ENCODE measurements at regions not wholly inside any gene's neighbourhood (a gene's known extent, or its start where the extent isn't known, plus 50 kb on each side); places are given as distances from the start of the nearest gene placed in this dataset.

DNA sequence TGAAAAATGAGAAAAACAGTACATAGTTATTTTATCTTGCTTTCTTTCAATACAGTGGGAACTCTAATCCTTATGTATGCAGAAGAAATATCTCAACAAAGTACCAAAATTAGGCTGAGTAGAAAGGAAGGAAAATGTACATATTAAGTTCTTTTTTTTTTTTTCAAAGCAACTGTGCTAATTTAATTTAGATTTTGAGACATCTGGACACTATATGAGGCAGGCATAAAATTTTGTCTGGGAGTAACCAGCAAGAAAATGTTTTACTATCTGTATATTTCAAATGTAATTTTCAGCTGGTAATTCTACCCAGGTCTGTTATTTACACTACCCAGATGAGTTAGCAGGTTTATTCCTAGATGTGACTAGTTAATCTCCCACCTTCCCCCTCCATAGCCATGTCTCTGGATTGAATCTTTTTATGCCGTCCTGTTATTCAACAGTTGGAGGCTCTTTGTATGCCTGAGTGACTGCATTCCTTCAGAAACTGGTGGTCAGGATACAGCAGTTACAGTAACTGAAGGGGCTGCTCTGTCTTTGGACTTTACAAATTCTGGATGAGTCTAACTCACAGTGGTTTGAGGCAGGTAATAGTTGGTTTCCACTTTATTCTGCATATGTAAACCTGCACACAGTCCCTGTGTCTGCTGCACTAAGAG lies 633.6 kb downstream of the PCDH18 start:
- Histone ChIP-seq H3K9me3 (ENCODE audit: control insufficient read depth in 3 of 3, low read length in 3 of 3) (no peaks in the 10 kb centered on the region), H3K27ac (ENCODE audit: low read depth, low read length) (no peak overlapping the region), H3K36me3 (ENCODE audit: control insufficient read depth in 3 of 3, insufficient read depth in 3 of 3, low read length in 3 of 3) (no peaks in the 10 kb centered on the region), H3K4me3 (ENCODE audit: low read length in 3 of 3) (no peak overlapping the region), H3K9ac (ENCODE audit: low read depth in 1 of 3, low read length in 3 of 3) (no peak overlapping the region), H3K4me1 (ENCODE audit: control insufficient read depth in 3 of 3, insufficient read depth in 3 of 3, low read length in 3 of 3) (no peaks in the 10 kb centered on the region), H3K27me3 (ENCODE audit: control insufficient read depth in 3 of 3, insufficient read depth in 3 of 3, low read length in 3 of 3) (no peaks in the 10 kb centered on the region)

DNA sequence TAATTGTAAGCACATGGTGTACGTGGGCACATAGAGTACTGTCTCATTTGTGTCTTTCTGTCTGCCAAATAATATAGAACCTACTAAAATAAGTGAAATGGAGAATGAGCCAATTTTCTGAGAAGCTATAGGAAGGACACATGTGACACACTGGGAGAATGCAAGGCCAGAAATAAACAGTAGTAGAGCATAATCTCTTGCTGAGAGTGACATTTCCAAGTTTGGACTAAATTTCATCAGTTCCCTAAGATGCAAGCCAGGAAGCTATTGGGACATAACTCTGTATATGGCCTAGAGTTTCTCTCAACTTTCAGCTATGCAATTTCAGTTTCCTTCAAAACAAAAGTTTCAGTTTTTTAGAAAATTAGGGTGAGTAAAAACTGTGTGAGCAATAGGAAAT lies 638.7 kb downstream of the PCDH18 start:
- no peaks in the 10 kb centered on the region for H3K4me1 ChIP-seq (ENCODE audit: control insufficient read depth in 3 of 3, insufficient read depth in 3 of 3, low read length in 3 of 3)

DNA sequence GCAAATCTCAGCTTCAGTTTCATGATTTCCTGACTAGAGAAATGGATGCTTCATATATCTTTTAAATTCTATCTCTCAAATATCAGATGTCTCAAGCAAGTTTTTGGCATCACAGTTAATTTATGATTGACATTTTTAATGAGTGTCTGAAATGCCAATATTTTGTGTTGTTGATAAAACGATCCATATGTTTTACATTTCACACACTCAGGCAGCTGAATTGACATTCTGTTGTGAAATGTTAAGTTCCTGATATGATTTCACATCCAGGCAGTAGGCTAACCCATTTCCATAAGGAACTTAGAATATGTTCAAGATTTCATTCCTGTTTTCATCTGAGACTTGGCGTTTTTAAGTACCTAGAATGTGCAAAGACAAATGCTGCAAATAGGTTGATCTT lies 650.6 kb downstream of the PCDH18 start:
- H3K9ac ChIP-seq (ENCODE audit: low read depth in 1 of 3, low read length in 3 of 3), result no peak overlapping the region
- H3K4me1 ChIP-seq (ENCODE audit: control insufficient read depth in 3 of 3, insufficient read depth in 3 of 3, low read length in 3 of 3), result no peaks in the 10 kb centered on the region
- no peaks in the 10 kb centered on the region for H3K27me3 ChIP-seq (ENCODE audit: control insufficient read depth in 3 of 3, insufficient read depth in 3 of 3, low read length in 3 of 3)
- no peak overlapping the region for H3K27ac ChIP-seq (ENCODE audit: low read depth, low read length)
- no peak overlapping the region for H3K4me3 ChIP-seq (ENCODE audit: low read length in 3 of 3)
- H3K36me3 ChIP-seq (ENCODE audit: control insufficient read depth in 3 of 3, insufficient read depth in 3 of 3, low read length in 3 of 3), result no peaks in the 10 kb centered on the region
- no peaks in the 10 kb centered on the region for H3K9me3 ChIP-seq (ENCODE audit: control insufficient read depth in 3 of 3, low read length in 3 of 3)

More for the DNA sequence above, 638.7 kb downstream of the PCDH18 start:
- Histone ChIP-seq H3K4me3 (ENCODE audit: low read length in 3 of 3) (no peak overlapping the region), H3K9me3 (ENCODE audit: control insufficient read depth in 3 of 3, low read length in 3 of 3) (no peaks in the 10 kb centered on the region), H3K9ac (ENCODE audit: low read depth in 1 of 3, low read length in 3 of 3) (no peak overlapping the region), H3K27ac (ENCODE audit: low read depth, low read length) (no peak overlapping the region), H3K36me3 (ENCODE audit: control insufficient read depth in 3 of 3, insufficient read depth in 3 of 3, low read length in 3 of 3) (no peaks in the 10 kb centered on the region), H3K27me3 (ENCODE audit: control insufficient read depth in 3 of 3, insufficient read depth in 3 of 3, low read length in 3 of 3) (no peaks in the 10 kb centered on the region)

DNA sequence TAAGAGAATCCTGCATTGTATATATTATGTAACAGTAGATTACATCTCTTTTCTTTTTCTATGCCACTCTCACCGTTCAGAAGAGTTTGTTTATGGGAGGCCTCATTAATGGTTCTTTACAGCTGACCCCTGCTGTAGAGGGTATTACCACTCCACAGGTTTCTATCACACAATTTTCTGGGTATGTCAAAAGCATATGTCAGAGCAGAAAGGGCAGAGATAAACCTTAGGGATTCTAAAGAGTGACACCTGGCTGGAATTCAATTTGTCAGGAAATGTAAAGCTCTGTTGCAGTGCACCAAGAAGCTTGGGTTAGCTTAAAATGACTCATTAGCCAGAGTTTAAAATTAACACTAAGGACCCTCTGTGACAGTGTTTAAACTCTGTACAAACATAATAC lies 658.7 kb downstream of the PCDH18 start:
- Histone ChIP-seq H3K36me3 (ENCODE audit: control insufficient read depth in 3 of 3, insufficient read depth in 3 of 3, low read length in 3 of 3) (no peaks in the 10 kb centered on the region), H3K4me1 (ENCODE audit: control insufficient read depth in 3 of 3, insufficient read depth in 3 of 3, low read length in 3 of 3) (no peaks in the 10 kb centered on the region), H3K27me3 (ENCODE audit: control insufficient read depth in 3 of 3, insufficient read depth in 3 of 3, low read length in 3 of 3) (no peaks in the 10 kb centered on the region), H3K27ac (ENCODE audit: low read depth, low read length) (no peak overlapping the region), H3K9ac (ENCODE audit: low read depth in 1 of 3, low read length in 3 of 3) (no peak overlapping the region), H3K9me3 (ENCODE audit: control insufficient read depth in 3 of 3, low read length in 3 of 3) (no peaks in the 10 kb centered on the region), H3K4me3 (ENCODE audit: low read length in 3 of 3) (no peak overlapping the region)

GRCh38 chr4:136867465-136867864 lies 664.8 kb downstream of the PCDH18 start:
- H3K9ac ChIP-seq (ENCODE audit: low read depth in 1 of 3, low read length in 3 of 3), result no peak overlapping the region
- no peak overlapping the region for H3K27ac ChIP-seq (ENCODE audit: low read depth, low read length)
- no peaks in the 10 kb centered on the region for H3K9me3 ChIP-seq (ENCODE audit: control insufficient read depth in 3 of 3, low read length in 3 of 3)
- no peak overlapping the region for H3K4me3 ChIP-seq (ENCODE audit: low read length in 3 of 3)
- no peaks in the 10 kb centered on the region for H3K36me3 ChIP-seq (ENCODE audit: control insufficient read depth in 3 of 3, insufficient read depth in 3 of 3, low read length in 3 of 3)
- H3K27me3 ChIP-seq (ENCODE audit: control insufficient read depth in 3 of 3, insufficient read depth in 3 of 3, low read length in 3 of 3), result no peaks in the 10 kb centered on the region
- H3K4me1 ChIP-seq (ENCODE audit: control insufficient read depth in 3 of 3, insufficient read depth in 3 of 3, low read length in 3 of 3), result peaks cover 0 to 3% (median 0%) of the 10 kb centered on the region in 3 donors

- Histone ChIP-seq H3K27me3 (ENCODE audit: control insufficient read depth in 3 of 3, insufficient read depth in 3 of 3, low read length in 3 of 3) (no peaks in the 10 kb centered on the region), H3K27ac (ENCODE audit: low read depth, low read length) (no peak overlapping the region), H3K4me1 (ENCODE audit: control insufficient read depth in 3 of 3, insufficient read depth in 3 of 3, low read length in 3 of 3) (peaks cover 0 to 3% (median 0%) of the 10 kb centered on the region in 3 donors), H3K9ac (ENCODE audit: low read depth in 1 of 3, low read length in 3 of 3) (no peak overlapping the region), H3K36me3 (ENCODE audit: control insufficient read depth in 3 of 3, insufficient read depth in 3 of 3, low read length in 3 of 3) (no peaks in the 10 kb centered on the region), H3K9me3 (ENCODE audit: control insufficient read depth in 3 of 3, low read length in 3 of 3) (no peaks in the 10 kb centered on the region), H3K4me3 (ENCODE audit: low read length in 3 of 3) (no peak overlapping the region)
Observed at GRCh38 chr4:136865526-136865925, 666.8 kb downstream of the PCDH18 start.

GRCh38 chr4:136864604-136865185 lies 667.6 kb downstream of the PCDH18 start:
- Histone ChIP-seq H3K27me3 (ENCODE audit: control insufficient read depth in 3 of 3, insufficient read depth in 3 of 3, low read length in 3 of 3) (no peaks in the 10 kb centered on the region), H3K4me3 (ENCODE audit: low read length in 3 of 3) (no peak overlapping the region), H3K9ac (ENCODE audit: low read depth in 1 of 3, low read length in 3 of 3) (no peak overlapping the region), H3K4me1 (ENCODE audit: control insufficient read depth in 3 of 3, insufficient read depth in 3 of 3, low read length in 3 of 3) (peaks cover 0 to 3% (median 0%) of the 10 kb centered on the region in 3 donors), H3K27ac (ENCODE audit: low read depth, low read length) (no peak overlapping the region), H3K9me3 (ENCODE audit: control insufficient read depth in 3 of 3, low read length in 3 of 3) (no peaks in the 10 kb centered on the region), H3K36me3 (ENCODE audit: control insufficient read depth in 3 of 3, insufficient read depth in 3 of 3, low read length in 3 of 3) (no peaks in the 10 kb centered on the region)

DNA sequence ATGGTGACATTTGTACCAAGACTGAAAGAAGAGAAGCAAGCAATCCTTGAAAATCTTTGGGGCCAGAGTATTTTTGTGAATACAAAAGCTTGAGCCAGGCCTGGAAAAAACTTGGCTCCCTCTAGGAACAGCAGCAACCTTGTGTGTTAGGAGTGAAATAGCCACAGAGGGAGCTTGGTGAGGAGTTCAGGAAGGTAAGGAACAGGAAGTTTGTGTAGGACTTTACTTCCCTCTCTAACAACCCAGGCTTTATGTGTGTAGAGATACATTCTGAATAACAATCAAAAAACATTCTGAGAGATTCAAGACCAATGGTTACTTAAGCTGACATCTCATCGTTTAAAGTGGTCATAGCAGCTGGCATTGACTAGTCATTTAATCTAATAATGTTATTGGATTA lies 668.5 kb downstream of the PCDH18 start:
- Histone ChIP-seq H3K36me3 (ENCODE audit: control insufficient read depth in 3 of 3, insufficient read depth in 3 of 3, low read length in 3 of 3) (no peaks in the 10 kb centered on the region), H3K9me3 (ENCODE audit: control insufficient read depth in 3 of 3, low read length in 3 of 3) (no peaks in the 10 kb centered on the region), H3K4me3 (ENCODE audit: low read length in 3 of 3) (no peak overlapping the region), H3K9ac (ENCODE audit: low read depth in 1 of 3, low read length in 3 of 3) (no peak overlapping the region), H3K27me3 (ENCODE audit: control insufficient read depth in 3 of 3, insufficient read depth in 3 of 3, low read length in 3 of 3) (no peaks in the 10 kb centered on the region), H3K27ac (ENCODE audit: low read depth, low read length) (no peak overlapping the region), H3K4me1 (ENCODE audit: control insufficient read depth in 3 of 3, insufficient read depth in 3 of 3, low read length in 3 of 3) (peaks cover 0 to 3% (median 0%) of the 10 kb centered on the region in 3 donors)

GRCh38 chr4:136862653-136863052 lies 669.6 kb downstream of the PCDH18 start:
- Histone ChIP-seq H3K4me3 (ENCODE audit: low read length in 3 of 3) (no peak overlapping the region), H3K9me3 (ENCODE audit: control insufficient read depth in 3 of 3, low read length in 3 of 3) (no peaks in the 10 kb centered on the region), H3K36me3 (ENCODE audit: control insufficient read depth in 3 of 3, insufficient read depth in 3 of 3, low read length in 3 of 3) (no peaks in the 10 kb centered on the region)

GRCh38 chr4:136861091-136861490 lies 671.2 kb downstream of the PCDH18 start:
- Histone ChIP-seq H3K9me3 (ENCODE audit: control insufficient read depth in 3 of 3, low read length in 3 of 3) (no peaks in the 10 kb centered on the region), H3K36me3 (ENCODE audit: control insufficient read depth in 3 of 3, insufficient read depth in 3 of 3, low read length in 3 of 3) (no peaks in the 10 kb centered on the region), H3K4me3 (ENCODE audit: low read length in 3 of 3) (no peak overlapping the region), H3K4me1 (ENCODE audit: control insufficient read depth in 3 of 3, insufficient read depth in 3 of 3, low read length in 3 of 3) (peaks cover 0 to 3% (median 0%) of the 10 kb centered on the region in 3 donors), H3K27me3 (ENCODE audit: control insufficient read depth in 3 of 3, insufficient read depth in 3 of 3, low read length in 3 of 3) (no peaks in the 10 kb centered on the region), H3K9ac (ENCODE audit: low read depth in 1 of 3, low read length in 3 of 3) (no peak overlapping the region), H3K27ac (ENCODE audit: low read depth, low read length) (no peak overlapping the region)

More at GRCh38 chr4:136862653-136863052, 669.6 kb downstream of the PCDH18 start:
- Histone ChIP-seq H3K27me3 (ENCODE audit: control insufficient read depth in 3 of 3, insufficient read depth in 3 of 3, low read length in 3 of 3) (no peaks in the 10 kb centered on the region), H3K9ac (ENCODE audit: low read depth in 1 of 3, low read length in 3 of 3) (no peak overlapping the region), H3K4me1 (ENCODE audit: control insufficient read depth in 3 of 3, insufficient read depth in 3 of 3, low read length in 3 of 3) (peaks cover 0 to 3% (median 0%) of the 10 kb centered on the region in 3 donors), H3K27ac (ENCODE audit: low read depth, low read length) (no peak overlapping the region)
